CD14-positive monocyte (primary cell): ENCODE measurements at regions not wholly inside any gene's neighbourhood (a gene's known extent, or its start where the extent isn't known, plus 50 kb on each side); places are given as distances from the start of the nearest gene placed in this dataset.

Source experiments
- DNase-seq, 3 donors: peaks; one replicate each; pipeline ENCODE4 v3.0.0-alpha.2; 2011 to 2022
- H2AFZ ChIP-seq: 2 replicates; pipeline ENCODE4 v1.6.0; 2012; ENCODE audit warnings: mild to moderate bottlenecking, low read depth, low read length, inconsistent platforms; ENCODE audit not compliant: insufficient read depth, poor library complexity, severe bottlenecking
- H3K27ac ChIP-seq, 2 donors: 1 replicate in 1 of 2; 2 replicates in 1 of 2; pipeline ENCODE4 v1.5.1; 2012 to 2013; ENCODE audit warnings: low read length in 2 of 2, control low read depth in 1 of 2, inconsistent platforms in 1 of 2, low read depth in 1 of 2, mild to moderate bottlenecking in 1 of 2
- H3K27me3 ChIP-seq, 2 donors: one replicate each; pipeline versions ENCODE4 v1.6.0 to v1.6.1; 2011 to 2013; ENCODE audit warnings: low read length in 2 of 2; ENCODE audit not compliant: control insufficient read depth in 2 of 2, insufficient read depth in 2 of 2
- H3K36me3 ChIP-seq, 2 donors: replicated peaks in 1 of 2; 1 replicate in 1 of 2; 2 replicates in 1 of 2; pipeline versions ENCODE4 v1.5.1 to v1.6.1; 2012 to 2013; ENCODE audit warnings: low read length in 2 of 2, control low read depth in 1 of 2, inconsistent platforms in 1 of 2, mild to moderate bottlenecking in 1 of 2; ENCODE audit not compliant: insufficient read depth in 2 of 2, control insufficient read depth in 1 of 2
- H3K4me1 ChIP-seq, 2 donors: 1 replicate in 1 of 2; 2 replicates in 1 of 2; pipeline versions ENCODE4 v1.5.1 to v1.6.1; 2012 to 2013; ENCODE audit warnings: low read length in 2 of 2, control low read depth in 1 of 2, inconsistent platforms in 1 of 2, mild to moderate bottlenecking in 1 of 2, moderate library complexity in 1 of 2; ENCODE audit not compliant: insufficient read depth in 2 of 2, control insufficient read depth in 1 of 2
- H3K4me2 ChIP-seq: replicated peaks from 2 replicates; pipeline ENCODE3; 2012; ENCODE audit warnings: low read length, moderate library complexity, mild to moderate bottlenecking; ENCODE audit not compliant: poor library complexity, severe bottlenecking; ENCODE audit errors: extremely low read depth
- H3K4me3 ChIP-seq, 3 experiments: fragments of 200-600 bp in 1 of 3; sonication (generic) in 1 of 3; replicated peaks in 1 of 3; 1 replicate in 2 of 3; 2 replicates in 1 of 3; pipeline ENCODE4 v1.5.1; 2011 to 2013; ENCODE audit warnings: low read length in 3 of 3, mild to moderate bottlenecking in 3 of 3, control low read depth in 2 of 3, low read depth in 2 of 3, inconsistent platforms in 1 of 3, moderate library complexity in 1 of 3
- H3K79me2 ChIP-seq: 2 replicates; pipeline ENCODE4 v1.6.0; 2012; ENCODE audit warnings: mild to moderate bottlenecking, control low read depth, inconsistent platforms, low read length, moderate library complexity; ENCODE audit not compliant: insufficient read depth
- H3K9ac ChIP-seq: 2 replicates; pipeline ENCODE4 v1.6.0; 2017; ENCODE audit warnings: low read length, mild to moderate bottlenecking; ENCODE audit not compliant: insufficient read depth, poor library complexity, severe bottlenecking
- H3K9me3 ChIP-seq, 2 donors: replicated peaks in 1 of 2; 1 replicate in 1 of 2; 2 replicates in 1 of 2; pipeline versions ENCODE4 v1.5.1 to v1.6.1; 2012 to 2013; ENCODE audit warnings: low read length in 2 of 2, control low read depth in 1 of 2; ENCODE audit not compliant: control insufficient read depth in 1 of 2, insufficient read depth in 1 of 2
- H4K20me1 ChIP-seq: 2 replicates; pipeline ENCODE4 v1.6.0; 2012; ENCODE audit warnings: mild to moderate bottlenecking, low read length, control low read depth, moderate library complexity; ENCODE audit not compliant: insufficient read depth
- H3K27ac Mint-ChIP-seq, 7 donors: one replicate each; pipeline ENCODE4 v1.8.0; 2020; ENCODE audit warnings: mild to moderate bottlenecking in 7 of 7, mixed read lengths in 7 of 7, moderate library complexity in 6 of 7, inconsistent platforms in 2 of 7
- H3K27me3 Mint-ChIP-seq, 3 donors: one replicate each; pipeline ENCODE4 v1.8.0; 2021 to 2022; ENCODE audit warnings: low read depth in 3 of 3, mild to moderate bottlenecking in 3 of 3, mixed read lengths in 3 of 3, moderate library complexity in 3 of 3, inconsistent platforms in 1 of 3
- H3K36me3 Mint-ChIP-seq, 2 donors: one replicate each; pipeline ENCODE4 v1.8.0; 2020; ENCODE audit warnings: mixed read lengths in 2 of 2, inconsistent platforms in 1 of 2, mild to moderate bottlenecking in 1 of 2
- H3K4me1 Mint-ChIP-seq: one replicate; pipeline ENCODE4 v1.8.0; 2020; ENCODE audit warnings: mild to moderate bottlenecking, mixed read lengths
- H3K4me3 Mint-ChIP-seq, 2 donors: one replicate each; pipeline ENCODE4 v1.8.0; 2020; ENCODE audit warnings: mild to moderate bottlenecking in 2 of 2, mixed read lengths in 2 of 2, moderate library complexity in 1 of 2
- H3K9me3 Mint-ChIP-seq, 7 donors: one replicate each; pipeline ENCODE4 v1.8.0; 2020 to 2022; ENCODE audit warnings: mixed read lengths in 7 of 7, mild to moderate bottlenecking in 6 of 7, moderate library complexity in 6 of 7, inconsistent platforms in 2 of 7
- CTCF ChIP-seq: fragments of 200-600 bp; IDR thresholded peaks from one replicate; pipeline ENCODE4 v1.8.0; 2022; ENCODE audit warnings: antibody characterized with exemption, mild to moderate bottlenecking
- WGBS: methylation state at CpG from one replicate; pipeline ENCODE4 v1.1.5; 2013; ENCODE audit warnings: missing lambda C conversion rate; ENCODE audit not compliant: insufficient coverage; 5-methylcytosine and 5-hydroxymethylcytosine counted together
- intact Hi-C, 2 donors: fragments of 100-400 bp; cut with micrococcal nuclease; formaldehyde crosslinking; loops; one replicate each; pipeline versions ENCODE4 v1.15.0 to v1.15.1; 2023

DNA sequence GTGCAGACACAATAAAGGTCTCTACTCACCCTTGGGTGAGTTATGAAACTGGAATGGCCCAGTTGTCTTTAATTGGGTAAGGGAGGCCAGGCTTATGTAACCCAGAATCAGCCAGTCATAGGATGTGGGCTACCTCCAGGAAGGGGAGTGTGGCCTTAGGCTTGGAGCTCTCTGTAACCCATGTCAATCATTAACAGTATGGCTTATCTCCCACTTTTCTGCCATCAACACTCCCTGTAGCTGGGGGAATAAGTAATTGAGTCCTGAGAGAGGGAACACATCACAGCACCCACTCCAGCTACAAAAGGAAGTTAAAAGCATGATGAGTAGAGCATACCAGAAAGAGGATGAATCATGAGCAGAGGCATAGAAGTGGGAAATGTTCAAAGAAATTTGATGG is 327.0 kb upstream of the DUSP10 start:
- no peaks in the 10 kb centered on the region for H3K36me3 Mint-ChIP-seq

DNA sequence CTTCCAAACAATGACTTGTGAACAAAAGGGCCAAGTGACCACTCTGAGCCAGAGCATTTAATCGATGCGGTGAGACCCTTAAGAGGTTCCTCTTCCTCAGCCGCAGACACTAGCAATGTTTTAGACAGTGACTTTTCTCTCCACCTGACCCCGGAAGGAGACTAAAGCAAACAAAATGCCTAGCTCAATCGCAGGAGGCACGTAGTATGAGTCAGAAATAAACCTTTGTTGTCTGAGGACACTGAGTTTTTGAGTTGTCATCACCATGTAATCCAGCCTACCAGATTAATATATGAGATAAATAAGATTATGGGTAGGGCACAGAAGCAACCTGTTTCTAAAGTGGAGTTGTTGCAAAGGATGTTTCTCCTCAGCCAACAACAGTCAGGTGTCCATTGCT is 326.2 kb upstream of the DUSP10 start:
- Mint-ChIP-seq H3K27ac (no peak overlapping the region), H3K4me1 (no peaks in the 10 kb centered on the region), H3K9me3 (peaks cover 11 to 29% (median 17%) of the 10 kb centered on the region in 7 donors), H3K27me3 (peaks cover 0 to 1% (median 0%) of the 10 kb centered on the region in 3 donors), H3K36me3 (no peaks in the 10 kb centered on the region), H3K4me3 (no peak overlapping the region)
- Histone ChIP-seq H3K79me2 (no peaks in the 10 kb centered on the region), H3K27ac (no peak overlapping the region), H3K9me3 (peaks cover 15 to 17% of the 10 kb centered on the region in 2 donors), H2AFZ (no peak overlapping the region), H3K36me3 (no peaks in the 10 kb centered on the region), H3K9ac (no peak overlapping the region), H4K20me1 (no peaks in the 10 kb centered on the region), H3K4me3 (no peak overlapping the region), H3K4me2 (no peak overlapping the region), H3K4me1 (no peaks in the 10 kb centered on the region), H3K27me3 (no peaks in the 10 kb centered on the region)
- DNase-seq = no peak
- no peak for TF ChIP-seq CTCF
- WGBS = 100% methylated on average over 3 of the region's 6 CpGs
- intact Hi-C loops = no loop called here

More for the DNA sequence above, 327.0 kb upstream of the DUSP10 start:
- intact Hi-C loops = no loop called here
- Histone ChIP-seq H3K9me3 (peaks cover 9 to 17% of the 10 kb centered on the region in 2 donors), H3K36me3 (no peaks in the 10 kb centered on the region), H3K4me3 (no peak overlapping the region), H3K9ac (no peak overlapping the region), H3K4me2 (no peak overlapping the region), H4K20me1 (no peaks in the 10 kb centered on the region), H3K27me3 (no peaks in the 10 kb centered on the region), H2AFZ (no peak overlapping the region), H3K4me1 (no peaks in the 10 kb centered on the region), H3K79me2 (no peaks in the 10 kb centered on the region), H3K27ac (no peak overlapping the region)
- no peak for DNase-seq
- Mint-ChIP-seq H3K27me3 (peaks cover 0 to 1% (median 0%) of the 10 kb centered on the region in 3 donors), H3K27ac (no peak overlapping the region), H3K4me3 (no peak overlapping the region), H3K9me3 (peaks cover 6 to 24% (median 12%) of the 10 kb centered on the region in 7 donors), H3K4me1 (no peaks in the 10 kb centered on the region)
- TF ChIP-seq CTCF = no peak
